ENCODE measurements at regions not wholly inside any gene's neighbourhood (a gene's known extent, or its start where the extent isn't known, plus 50 kb on each side); places are given as distances from the start of the nearest gene placed in this dataset.
"Not testable (repeated sequence)": the region's sequence is repeated elsewhere in the genome, so short reads cannot be mapped to it uniquely, and the experiment has no call there.

DNA sequence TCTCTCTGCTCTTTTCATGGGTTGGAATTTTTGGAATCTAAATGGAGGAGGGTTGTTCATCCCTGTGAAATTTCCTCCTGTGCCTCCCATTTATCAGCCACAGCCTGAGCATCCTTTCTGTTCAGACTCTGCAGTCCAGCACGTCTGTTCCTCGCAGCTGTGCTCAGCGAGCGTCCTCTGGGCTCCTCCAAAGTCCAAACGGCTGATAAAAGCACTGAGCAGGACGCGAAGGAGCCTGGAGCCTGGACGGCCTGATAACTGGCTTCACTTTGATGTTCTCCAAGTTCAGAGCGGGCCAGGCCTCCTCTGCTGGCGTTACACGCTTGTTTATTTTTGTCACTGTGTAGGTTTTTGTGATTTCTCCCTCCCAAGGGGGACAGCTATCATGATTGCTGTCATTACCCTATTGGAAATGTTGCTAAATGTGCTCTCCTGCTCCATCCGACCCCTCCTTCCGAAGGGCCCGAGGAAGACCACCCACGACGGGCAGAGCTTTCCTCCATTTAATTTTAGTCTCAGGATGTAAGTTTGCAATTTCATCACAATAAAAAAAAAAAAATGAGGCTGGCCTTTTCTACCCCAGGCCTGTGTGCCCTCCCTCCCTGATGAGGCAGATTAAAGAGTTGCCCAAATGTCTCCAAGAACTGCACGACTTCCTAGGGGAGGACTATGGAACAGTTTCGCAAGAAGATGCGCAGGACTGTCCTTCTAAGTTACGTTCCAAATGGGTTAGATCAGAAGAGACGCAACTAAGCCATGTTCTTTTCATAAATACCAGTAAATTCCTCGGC is 290.5 kb upstream of the FOXF1 start:
- DNase-seq: no peak

DNA sequence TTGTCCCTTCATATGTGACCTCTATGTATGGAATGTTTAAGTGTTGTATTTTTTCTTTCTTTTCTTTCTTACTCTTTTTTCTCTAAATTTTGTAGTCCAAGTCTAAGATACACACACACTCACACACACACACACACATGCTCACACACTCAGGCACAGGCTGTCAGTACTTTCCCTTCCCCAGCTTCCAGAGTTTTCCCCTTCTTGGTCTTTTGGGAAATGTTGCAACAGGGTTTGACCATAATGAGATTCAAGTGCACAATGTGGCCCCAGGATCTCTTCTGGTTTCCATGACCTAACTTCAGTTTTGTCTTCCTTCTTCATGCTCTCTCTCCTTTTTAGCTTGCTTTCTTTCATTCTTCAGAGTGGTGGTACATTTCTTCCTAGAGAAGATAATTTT is 289.8 kb upstream of the FOXF1 start:
- no peak for DNase-seq

DNA sequence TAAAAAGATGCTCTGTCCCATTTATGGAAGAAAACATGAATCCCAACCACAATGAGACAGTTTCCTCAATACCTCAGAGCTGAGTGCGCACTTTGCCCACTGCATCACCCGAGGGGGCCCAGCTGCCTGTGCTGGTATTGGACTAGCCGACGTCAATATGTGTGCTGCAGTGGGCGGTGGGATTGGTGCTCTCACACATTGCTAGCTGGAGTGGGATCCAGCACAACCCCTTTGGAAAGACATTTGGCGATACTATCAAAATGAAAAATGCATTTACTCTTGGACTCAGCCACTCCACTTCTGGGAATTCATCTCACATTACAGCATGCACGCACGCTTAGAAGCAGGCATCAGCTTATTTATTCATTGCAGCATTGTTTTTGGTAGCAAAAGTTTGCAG is 289.2 kb upstream of the FOXF1 start:
- DNase-seq: no peak

DNA sequence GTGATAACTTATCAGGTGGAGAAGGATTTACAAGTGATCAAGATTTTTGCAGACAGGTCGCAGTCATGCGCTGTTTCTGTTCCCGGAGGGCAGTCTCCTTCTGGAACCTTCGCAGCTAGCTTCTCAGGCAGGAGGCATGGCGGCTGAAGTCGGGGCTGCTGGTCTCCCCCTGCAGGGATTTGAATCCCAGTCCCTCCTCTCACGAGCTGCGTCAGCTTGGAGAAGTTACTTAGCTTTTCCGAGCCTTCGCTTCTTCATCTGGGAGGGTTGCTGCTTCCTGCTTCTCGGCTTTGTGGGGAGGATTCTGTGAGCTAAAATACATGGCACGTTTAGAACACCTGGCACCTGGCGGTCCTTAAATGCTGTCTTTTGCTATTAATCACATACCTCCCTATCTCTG is 287.8 kb upstream of the FOXF1 start:
- no peak for DNase-seq

DNA sequence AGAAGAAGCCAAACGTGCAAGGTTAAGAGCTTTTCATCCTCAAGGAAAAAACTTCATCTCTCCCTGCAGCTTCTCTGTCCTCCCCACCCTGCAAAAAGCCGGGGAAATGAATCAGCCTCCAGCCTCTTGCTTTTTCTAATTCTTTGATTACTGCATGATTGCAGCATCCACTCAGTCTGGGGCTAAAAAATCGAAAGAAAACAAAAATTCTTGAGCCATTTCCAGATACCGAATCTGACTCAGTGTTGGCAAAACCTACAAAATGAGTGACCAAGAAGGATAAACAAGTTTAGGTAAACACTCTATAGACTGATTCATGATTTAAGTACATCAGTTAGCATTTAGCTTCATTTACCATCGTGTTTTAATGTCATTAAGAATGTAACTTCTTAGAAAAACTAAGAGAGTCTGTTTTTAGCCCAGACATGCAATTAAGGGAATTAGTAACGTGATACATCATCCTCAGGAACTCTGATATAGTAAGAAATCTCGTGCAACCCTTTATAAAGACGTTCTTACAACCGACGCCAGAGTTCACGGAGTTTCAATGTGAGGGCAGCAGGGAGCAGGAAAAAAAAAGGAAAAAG is 287.3 kb upstream of the FOXF1 start:
- no peak for DNase-seq

DNA sequence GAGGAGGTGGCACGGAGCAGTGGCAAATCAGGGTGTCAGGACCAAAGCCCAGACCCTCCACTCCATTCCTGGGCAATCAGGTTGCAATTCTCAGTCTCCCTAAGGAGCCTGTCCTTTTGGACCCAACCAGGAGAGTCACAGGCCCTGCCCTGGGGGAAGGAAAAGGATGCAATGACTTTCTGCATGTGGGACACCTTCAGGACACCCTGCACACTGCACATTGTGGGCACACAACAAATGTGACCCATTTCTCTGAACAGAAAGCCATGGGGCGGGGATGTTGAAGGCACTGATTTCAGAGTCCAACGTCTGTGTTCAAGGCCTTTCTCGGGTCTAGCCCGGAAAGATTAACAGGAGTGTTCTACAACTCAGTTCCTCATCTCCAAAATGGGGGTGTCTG is 286.2 kb upstream of the FOXF1 start:
- no peak for DNase-seq

DNA sequence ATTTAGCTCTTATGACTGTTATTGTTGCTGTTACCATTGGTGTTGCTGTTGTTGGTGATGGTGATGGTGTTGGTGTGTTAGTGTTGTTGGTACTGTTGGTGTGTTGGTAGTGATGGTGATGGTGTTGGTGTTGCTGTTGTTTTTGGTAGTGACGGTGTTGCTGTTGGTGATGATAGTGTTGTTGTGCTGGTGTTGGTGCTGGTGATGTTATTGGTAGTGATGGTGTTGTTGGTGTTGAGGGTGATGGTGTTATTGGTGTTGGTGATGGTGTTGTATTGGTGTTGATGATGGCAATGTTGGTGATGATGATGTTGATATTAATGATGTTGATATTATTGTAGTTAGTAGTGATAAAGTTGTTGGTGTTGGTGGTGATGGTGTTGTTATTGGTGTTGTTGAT is 285.7 kb upstream of the FOXF1 start:
- DNase-seq: no peak

DNA sequence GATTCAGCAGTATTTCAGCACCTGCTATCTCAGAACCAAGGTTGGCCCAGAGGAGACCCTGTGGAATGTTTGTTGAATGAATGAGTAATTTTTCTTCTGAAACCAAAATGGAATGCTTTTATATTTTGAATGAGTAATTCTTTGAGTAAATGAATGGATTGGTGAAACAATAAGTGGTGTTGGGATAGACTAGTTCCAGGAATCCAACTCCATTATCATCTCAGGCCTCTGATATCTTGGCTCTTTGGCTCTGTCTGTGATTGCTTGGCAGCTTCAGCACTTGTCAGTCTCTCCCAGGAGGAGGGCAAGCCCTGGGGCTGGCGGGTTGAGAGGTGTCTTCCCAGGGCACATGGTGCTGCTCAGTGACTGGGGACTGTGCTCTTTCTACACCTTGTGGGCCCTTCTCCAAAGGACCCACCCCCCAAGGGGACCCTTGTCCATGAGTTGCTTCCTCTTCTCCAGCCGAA is 284.4 kb upstream of the FOXF1 start:
- no peak for DNase-seq

DNA sequence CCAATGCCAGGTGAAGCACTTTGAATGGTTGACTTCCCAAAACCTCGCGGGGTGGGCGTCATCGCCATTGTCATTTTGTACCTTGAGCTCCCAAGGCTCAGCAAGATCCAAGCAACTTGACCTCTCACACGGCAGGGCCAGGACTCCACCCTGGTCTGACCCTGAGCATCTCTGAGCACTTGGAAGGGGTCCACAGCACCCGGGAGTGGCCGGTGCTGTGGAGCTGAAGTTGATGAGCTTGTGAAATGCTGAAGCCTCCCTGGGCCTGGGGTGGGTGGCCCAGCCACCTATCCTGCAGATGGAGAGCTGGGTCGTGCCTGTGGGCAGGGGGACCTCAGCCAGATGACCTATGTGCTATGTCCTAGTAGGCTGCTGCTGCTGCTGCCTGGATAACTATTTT is 283.3 kb upstream of the FOXF1 start:
- DNase-seq: no peak

DNA sequence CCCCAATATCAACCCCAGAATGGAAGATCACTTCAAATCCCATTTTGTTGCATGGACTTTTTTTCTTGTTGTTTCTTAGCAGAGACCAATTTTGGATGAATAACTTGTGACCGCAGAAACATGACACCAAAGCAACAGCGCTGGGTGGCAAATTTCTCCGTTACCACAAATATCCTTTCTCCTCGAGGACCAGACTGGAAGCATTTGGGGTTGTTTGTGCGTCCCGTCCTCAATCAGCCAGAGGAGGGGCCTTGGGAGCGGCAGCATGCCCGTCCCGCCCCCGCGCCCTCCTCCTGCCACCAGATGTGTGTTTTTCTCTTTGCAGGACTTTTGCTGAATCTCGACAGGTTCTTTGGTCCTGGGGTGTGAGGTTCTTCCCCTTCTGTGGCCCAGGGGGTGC is 282.5 kb upstream of the FOXF1 start:
- DNase-seq: no peak

DNA sequence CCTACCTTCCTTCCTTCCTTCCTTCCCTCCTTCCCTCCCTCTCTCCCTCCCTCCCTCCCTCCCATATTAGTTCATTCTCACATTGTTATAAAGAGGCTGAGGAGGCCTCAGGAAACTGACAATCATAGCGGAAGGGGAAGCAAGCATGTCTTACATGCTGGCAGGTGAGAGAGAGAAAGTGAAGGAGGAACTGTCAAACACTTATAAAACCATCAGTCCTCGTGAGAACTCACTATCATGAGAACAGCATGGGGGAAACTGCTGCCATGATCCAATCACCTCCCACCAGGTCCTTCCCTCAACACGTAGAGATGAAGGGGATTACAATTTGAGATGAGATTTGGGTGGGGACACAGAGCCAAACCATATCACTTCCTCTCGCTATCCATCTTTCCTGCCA is 281.6 kb upstream of the FOXF1 start:
- DNase-seq: no peak

DNA sequence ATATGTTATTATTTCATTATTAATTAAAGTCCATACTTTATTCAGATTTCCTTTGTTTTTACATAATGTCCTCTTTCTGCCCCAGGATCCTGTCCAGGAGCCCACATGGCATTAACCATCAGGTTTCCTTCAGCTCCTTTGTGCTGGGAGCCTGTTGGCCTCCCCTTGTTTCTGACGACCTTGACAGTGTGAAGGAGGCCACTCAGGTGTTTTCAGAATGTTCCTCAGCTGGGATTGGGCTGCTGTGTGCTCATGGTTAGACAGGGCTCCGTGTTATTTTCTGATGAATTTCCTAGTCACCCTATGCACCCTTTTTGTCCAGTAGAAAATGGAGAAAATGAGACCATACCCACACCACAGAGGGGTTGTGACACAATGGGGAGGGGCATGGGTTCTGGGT is 281.0 kb upstream of the FOXF1 start:
- DNase-seq: no peak

DNA sequence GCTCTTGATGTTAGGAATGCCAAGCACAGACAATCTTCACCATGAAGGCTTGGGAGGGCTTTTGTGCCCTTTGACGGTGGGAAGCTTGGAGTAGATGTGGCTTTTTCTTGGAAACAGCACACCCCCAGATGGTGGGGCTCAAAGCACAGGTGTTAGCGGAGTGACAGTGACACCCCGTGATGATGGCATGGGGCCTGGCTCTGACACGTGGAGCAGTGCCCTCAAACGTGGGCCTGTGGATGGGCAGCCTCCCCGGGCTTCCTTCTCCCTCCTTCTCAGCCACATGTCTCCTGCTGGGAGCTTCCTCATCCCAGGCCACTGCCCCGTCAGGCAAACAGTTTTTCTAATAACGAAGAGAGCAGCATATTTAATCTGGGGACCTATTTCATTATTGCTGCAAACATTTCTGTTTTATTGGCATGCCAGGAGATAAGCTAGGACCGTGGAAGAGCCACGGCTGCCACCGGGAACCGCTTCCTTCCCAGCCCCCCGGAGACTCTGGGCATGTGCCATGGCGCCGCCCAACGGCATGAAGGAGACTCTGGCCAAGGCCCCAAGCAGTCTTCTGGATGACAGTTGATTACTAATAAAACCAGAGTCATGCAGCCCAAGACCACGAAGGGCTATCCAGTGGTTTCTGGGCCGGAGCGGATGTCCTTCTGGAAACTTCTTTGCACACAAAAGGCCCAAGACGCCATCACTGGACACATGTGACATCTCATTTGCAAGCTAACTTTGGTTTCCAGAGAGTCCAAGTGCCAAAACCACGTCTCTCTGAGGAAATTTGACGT is 280.3 kb upstream of the FOXF1 start:
- no peak for DNase-seq

DNA sequence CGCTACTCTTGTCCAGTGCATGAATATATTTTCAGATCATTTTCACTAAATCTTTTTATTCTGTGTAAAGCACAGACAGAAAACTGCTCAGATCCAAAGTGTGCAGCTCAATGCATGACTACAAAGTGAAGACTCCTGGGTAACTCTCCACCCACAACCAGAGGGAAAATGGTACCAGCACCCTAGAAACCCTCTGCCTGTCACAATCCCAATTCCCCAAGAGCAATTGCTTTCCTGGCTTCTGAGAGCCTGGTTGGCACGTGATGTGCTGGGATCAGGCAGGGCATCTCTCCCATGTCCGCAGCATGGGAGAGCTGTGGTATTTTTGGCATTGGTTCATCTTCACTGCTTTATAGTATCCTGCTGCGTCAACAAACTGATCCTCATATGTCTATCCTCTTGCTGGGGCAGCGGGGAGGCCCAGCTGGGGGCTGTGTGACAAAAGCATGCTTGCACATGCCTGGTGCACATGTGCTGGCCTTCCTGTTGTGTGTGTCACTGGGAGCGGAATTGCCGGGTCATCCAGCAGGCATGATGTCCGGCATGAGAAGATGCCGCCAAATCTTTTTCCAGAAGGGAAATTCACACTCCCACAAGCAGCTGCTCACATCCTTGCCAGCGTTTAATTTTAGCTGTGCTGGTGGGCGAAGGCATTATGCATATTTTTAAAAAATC is 278.9 kb upstream of the FOXF1 start:
- DNase-seq: no peak

DNA sequence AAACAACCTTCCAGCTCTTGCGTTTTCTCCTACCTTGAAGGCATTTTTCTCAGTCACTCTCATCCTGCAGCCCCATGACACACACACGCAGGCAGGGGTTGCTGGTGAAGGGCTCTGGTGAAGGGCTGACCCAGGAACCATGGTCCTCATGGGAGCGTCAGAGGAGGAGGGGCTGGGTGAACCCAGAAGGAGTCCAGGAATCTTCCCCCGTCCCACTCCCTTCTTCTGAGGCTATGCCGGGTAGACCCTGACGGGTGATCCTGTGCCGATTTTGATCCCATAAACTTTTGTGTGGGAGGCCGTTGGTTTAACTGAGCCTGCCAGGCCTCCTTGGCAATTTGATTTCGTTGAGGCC is 278.4 kb upstream of the FOXF1 start:
- DNase-seq: no peak

DNA sequence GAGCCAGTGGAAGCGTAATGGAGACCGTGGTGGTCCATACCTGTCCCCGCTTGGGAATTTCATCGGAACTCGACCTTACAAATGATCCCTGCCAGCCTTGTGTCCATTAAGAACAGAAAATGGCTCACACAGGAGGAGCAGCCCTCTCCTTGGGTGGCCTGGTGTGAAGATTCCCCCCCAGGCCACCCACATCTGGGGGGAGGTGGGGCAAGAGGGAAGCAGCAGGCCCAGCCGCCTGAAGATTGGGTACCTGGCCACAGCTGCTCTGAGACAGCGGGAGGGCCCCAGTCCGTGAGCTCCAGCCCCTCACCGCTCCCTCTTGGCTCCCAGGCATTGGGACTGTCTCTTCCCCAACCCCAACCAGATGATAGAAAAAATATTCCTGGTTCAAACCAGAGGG is 277.8 kb upstream of the FOXF1 start:
- no peak for DNase-seq

DNA sequence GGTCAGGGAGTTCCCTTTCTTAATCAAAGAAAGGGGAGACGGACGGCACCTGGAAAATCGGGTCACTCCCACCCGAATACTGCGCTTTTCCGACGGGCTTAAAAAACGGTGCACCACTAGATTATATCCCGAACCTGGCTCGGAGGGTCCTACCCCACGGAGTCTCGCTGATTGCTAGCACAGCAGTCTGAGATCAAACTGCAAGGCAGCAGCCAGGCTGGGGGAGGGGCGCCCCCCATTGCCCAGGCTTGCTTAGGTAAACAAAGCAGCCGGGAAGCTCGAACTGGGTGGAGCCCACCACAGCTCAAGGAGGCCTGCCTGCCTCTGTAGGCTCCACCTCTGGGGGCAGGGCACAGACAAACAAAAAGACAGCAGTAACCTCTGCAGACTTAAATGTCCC is 276.8 kb upstream of the FOXF1 start:
- DNase-seq: not testable (repeated sequence)

DNA sequence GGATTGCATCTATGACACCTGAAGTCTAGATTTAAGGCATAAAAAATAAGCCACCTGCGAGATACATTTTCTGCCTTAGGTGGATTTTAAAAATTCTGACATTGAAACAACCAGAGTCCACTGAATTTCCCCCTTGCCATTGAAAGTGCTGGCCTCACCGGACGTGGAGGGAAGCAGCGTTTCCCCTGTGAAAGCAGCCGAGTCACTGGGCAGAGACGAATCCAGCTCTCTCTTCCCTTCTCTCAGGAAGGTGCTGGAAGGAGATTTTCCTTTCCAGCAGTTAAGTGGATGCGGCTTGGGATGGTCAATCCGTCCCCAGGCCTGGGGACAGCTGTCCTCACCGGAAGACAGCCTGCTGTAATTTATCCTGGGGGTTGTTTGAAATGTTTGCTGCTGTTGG is 270.9 kb upstream of the FOXF1 start:
- no peak for DNase-seq

DNA sequence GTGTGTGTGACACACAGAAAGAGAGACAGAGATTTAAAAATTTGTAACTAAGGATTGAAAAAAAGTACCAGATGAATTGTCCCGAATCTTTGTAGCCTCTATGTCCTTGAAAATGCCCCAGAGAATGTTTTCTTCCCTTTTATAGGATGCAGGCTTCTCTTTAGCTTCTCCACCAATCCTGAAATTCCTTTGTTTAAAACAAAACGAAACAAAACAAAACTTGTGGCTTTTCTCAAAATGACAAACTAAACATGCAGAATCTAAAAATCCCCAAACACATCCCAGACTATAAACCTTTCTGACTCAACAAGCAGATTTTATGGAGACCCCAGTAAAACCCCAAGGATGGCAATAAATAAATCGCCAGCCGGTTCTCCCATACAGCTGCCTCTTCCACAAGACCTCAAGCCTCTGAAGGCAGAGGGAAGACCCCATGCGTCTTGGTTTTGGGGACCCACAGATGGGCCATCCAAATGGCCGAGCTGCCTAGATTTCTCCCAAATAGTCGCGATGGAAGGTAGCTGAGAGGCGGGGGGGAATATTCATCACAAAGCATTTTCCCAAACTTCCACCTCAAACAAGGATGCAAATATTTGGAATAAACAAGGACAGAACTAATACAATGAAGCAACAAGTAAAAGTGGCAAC is 269.5 kb upstream of the FOXF1 start:
- DNase-seq: no peak

DNA sequence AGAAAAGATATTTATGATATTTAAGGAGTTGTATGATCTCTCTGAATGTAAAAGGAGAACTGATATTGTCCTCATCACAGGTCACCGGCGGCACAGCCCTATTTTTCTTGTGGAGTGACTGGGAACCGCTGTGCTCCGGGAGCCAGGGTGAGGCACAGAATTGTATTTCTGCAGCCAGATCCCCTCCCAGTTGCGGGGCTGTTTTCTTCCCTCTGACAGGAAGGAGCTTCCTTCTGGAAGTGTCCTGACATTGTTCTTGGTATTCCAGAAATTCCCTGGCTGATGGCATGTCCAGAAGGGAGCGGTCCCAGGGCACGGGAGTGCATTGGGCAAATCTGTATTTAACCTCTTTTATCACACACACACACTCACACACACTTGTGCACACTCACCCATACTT is 268.6 kb upstream of the FOXF1 start:
- no peak for DNase-seq

DNA sequence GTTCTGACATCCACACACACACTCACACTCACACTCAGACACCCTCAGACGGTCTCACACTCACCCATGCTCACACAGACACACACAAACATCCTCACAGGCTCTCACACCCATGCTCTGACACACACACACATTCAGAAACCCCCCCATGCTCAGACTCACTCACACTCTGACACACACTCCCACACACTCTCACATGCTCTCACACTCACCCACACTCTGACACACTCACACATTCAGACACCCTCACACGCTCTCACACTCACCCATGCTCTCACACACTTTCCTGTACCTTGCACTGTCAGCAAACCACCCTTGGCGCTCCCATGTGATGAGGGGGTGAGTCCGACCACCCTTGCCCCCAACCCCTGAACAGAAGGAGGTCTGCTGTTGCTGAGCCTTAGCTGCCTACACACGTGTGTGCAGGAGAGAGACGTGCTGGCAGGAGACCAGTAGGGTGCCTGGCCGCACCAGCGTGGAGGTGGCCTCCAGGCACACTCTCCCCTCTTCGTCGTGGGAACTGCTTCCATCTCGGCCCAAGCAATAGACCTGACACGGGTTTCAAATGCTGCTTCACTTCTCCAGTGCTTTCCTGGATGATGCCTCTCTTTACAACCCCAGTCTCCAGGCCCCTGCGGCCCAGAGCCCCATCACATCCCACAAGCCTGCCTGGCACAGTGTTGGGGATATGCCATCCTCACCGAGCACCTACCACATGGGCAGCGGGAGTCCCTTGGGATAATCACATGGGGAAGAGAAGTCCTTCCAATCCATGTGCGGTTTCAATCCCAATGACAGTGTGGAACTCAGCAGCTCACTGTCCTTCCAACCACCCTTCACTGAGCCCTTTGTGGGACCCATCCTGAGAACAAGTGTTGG is 267.8 kb upstream of the FOXF1 start:
- no peak for DNase-seq

DNA sequence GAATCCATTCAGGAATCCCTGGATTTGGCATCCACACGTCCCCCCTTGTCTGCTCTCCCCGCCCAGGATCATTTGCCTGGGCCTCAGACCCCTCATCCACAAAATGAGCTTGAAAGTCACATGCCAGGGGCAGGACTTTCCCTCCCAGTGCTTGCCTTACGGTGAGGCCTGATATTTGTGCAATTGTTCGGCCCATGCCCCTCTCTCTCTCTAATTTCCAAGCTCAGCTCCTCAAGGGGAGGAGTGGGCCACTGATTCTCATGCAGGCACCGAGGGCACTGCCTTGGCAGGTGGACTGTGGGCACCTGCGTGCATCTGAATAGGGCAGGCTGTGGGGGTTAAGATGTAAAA is 267.2 kb upstream of the FOXF1 start:
- no peak for DNase-seq
